NCI-H1436 (cell line): ENCODE measurements at regions not wholly inside any gene's neighbourhood (a gene's known extent, or its start where the extent isn't known, plus 50 kb on each side); places are given as distances from the start of the nearest gene placed in this dataset.
"Not testable (repeated sequence)": the region's sequence is repeated elsewhere in the genome, so short reads cannot be mapped to it uniquely, and the experiment has no call there.

Experiments
- DNase-seq: peaks from one replicate; lab custom pipeline; 2025; lab: John Stamatoyannopoulos, UW

DNA sequence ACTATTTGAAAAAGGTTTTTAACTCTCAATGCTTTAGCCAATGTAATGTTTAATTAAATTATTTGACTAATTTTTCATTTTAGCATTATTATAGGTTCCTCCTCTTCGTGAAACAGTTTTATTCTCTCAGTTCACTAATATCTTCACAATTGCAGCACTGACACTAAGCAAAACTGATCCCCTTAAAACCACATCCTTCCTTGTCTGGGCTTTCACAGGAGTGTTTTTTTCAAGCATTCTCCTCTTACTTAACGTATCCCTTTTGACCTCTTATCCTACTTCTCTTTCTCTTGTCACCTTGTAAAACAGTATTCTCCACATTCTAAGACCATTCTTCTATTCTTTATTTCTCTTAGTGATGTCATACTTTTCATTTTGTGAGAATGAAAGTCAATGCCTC, 112.8 kb downstream of the DSC3 start:
- DNase-seq = no peak

DNA sequence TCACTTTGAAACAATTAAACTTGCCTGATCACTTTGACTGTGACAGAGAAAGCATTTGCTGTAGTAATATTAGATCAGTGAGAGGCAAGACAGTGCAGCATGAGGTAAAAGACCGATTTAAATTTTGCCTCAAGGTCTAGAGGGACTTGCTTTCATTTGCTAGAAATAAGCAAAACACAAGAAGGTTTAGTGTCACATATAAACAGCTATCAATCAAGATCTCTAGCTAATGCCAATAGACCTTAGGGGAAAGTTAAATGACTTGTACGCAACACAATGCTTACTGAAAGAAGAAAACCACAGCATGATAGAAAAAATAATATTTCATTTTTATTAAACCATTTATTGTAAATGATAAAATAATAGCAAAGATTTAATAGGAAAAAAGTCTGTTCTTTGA, 113.5 kb downstream of the DSC3 start:
- DNase-seq = no peak

DNA sequence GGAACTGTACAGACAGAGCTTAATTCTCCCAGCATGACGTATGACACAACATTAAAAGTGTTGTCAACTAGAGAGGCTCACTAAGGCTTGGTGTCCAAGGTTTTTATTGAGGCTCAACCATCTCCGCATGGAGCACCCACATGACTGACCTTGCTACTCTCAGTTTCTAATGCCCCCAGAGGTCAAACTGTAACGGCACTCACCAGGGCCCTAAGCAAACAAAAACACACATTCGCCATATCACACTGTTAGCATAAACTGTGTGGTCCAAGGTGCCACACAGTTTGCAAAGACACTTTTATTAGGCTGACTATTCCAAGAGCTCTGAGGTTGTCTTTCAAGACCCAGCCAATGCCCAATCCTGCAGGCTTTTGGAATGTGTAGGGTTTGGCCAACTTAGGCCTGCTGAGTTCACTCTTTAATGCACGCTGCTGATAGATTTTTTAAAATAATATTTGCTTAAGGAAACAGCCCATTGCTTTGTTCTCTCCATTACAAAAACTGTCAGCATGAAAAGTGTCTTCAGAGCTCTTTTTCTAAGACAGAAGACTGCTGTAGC, 114.9 kb downstream of the DSC3 start:
- DNase-seq = no peak

DNA sequence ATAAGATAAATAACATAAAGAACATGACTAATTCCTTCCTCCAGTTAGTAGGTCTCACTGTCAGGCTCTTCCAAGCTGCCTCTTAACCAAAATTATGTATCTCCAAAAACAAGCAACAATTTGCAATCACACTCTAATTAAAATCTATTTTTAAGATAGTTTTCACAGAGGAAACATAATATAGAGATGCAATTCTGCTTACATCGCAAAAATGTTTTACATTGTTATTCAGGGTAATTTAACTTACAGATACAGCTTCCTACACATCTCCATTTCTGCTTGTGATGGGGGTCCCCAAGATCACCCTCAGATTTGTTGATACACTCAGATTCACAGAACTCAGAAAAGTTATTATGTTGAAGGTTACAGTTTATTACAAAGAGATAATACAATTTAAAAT, 115.5 kb downstream of the DSC3 start:
- DNase-seq = no peak

DNA sequence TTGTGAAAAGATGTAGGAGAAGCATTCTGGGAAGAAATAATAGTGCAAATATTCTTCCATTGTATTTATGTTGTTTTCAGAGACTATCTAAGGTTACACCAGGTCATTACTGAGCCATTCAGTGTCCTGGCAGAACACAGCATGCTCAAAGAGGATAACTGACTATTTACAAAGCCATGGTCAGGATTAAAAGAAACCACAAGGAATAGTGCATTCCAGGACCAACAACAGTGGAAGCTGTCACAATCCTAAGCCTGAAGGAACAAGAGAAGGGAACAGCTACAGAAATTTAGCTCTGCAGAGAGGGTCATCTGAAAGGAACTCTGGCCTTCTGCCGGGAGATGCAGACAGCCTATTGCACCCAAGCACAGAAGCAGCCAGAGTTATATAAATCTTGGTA, 116.7 kb downstream of the DSC3 start:
- DNase-seq = no peak

DNA sequence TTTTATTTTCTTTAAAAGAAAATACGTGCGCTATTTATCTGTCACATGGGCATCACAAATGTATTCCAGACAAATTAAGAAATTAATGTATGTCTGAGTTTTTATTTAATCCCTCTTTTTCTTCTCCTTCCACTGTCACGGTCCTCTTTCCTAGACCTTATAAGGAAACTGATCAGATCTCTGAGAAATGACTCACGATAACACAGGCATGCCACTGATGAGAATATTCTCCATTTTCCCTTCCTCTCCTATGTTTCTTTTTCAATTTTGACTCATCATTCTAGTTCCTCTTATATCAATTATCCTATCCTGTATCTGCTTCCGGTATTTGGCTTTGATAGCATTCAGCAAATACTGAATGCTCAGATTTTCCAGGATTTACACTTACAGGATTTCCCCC, 121.8 kb downstream of the DSC3 start:
- DNase-seq = no peak

DNA sequence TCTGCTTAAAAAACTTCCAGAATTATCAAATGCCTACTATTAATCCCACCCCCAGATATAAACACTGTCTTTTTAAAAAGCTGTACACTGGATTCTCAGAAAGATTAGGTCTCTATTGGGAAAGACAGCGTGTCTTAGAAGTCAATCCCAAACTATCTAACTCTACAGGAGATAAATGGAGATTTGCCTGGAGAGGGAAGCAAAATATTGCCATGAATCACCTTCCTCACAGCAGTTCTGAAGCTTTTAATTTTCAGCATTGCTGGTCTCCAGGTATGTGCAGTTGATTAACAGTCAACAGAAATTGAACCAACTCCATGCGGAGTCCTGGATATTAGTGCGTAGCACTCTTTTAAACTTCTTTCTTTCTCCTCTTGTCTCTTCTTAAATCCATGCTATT, 122.2 kb downstream of the DSC3 start:
- DNase-seq = no peak

DNA sequence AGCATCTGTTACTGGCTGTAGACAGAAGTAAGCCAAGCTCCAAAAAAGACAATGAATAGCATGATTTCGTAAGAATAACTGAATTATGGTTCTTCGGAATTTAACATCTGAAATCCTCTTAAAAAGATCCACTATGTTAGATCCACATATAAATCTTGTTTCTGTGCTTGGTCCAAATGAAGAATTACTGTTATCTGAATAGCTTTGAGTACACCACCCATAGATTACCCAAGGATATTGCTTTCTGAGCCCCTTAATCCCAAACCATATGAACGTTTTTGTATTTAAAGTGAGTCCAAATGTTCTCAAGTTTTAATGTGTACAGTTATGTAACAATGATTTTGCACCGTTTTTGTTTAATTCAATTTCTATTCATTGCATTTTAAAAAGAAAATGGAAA, 124.9 kb downstream of the DSC3 start:
- no peak for DNase-seq

DNA sequence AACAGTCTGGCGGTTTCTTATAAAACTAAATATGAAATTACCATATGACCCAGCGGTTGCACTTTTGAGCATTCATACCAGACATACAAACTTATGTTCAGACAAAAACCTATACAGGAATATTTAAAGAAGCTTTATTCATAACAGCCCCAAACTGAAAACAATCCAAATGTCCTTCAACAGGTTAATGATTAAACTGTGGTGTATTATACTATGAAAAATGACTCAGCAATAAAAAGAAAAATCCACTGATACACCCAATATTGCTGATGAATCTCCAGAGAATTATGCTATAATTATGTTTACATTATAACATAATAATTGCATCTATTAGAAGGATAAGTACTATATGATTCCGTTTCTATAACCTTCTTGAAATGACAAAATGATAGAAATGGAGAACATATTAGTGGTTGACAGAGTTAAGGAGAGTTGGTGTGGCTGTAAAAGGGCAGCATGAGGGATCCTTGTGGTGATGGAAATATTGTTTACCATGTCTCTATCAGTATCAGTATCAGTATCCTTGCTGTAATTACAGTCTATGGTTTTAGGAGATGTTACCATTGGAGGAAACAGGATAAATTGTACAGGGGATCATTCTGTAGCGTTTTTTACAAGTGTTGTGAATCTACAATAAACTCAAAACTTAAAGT, 127.1 kb downstream of the DSC3 start:
- no peak for DNase-seq

DNA sequence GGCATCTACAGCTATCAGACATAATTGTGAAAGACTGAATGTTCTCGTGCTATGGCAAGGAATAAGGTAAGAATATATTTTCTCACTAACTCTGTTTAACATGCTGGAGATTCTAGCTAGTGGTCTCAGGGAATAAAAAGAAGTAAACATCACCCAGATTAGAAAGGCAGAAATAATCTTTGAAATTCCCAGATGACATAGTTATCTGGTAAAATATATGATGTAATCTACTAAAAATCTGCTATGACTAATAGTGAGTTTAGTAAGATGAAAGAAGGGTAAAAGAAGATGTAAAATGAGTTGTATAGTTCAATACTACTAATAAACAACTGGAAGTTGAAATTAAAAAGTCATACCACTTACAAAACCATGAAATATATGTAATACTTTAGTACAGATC, 134.2 kb downstream of the DSC3 start:
- no peak for DNase-seq

DNA sequence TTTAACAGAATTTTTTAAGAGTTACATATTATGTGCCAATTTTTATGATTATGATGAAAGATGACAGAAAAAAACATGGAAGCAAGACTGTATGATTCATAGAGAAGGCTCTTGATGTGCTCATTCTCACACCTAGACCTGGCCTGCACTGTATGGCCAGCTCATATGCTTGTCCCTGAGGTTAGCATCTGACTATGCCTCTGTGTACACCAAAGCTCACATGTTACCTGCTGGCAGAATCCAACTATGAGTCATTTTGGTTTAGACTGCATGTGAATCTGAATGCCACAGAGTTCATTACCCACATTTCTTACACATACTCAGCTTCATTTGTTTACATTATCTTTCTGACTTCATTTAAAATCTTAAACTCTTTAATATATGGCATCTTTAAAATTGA, 139.0 kb downstream of the DSC3 start:
- no peak for DNase-seq

DNA sequence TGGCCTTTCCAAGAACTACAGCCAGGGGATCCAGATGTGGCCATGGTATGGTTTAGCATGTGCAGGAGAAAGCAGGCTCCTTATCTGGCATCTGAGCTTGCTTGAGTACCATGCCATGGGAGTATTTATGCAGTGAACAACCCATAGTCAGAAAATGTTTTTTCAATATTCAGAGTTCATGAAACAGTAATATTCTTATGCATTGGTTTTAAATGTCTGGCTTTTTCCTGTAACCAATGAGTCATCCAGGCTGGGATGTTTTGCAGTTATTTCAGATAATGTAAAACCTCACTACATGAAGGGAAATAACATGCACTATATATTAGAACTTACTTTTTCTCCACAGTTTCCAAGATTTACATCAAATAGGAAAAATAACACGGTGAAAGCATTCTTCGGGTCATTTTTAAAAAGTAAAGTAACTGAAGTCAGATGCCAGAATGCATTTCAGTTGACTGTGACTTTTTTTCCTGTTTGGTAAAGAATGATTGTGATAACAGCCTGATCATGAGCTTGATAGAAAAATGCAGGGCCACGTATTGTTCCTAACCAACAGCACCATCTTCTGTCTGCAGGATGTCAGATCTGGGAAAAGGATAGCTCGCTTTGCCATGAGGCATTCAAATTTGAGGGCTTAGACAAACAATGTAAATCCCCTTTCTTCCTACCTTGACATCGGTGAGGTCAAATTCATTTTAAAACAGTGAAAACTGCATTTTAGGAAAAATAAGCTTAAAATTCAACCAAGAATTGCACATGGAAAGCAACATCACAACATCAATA, 152.8 kb downstream of the DSC3 start:
- DNase-seq = no peak

DNA sequence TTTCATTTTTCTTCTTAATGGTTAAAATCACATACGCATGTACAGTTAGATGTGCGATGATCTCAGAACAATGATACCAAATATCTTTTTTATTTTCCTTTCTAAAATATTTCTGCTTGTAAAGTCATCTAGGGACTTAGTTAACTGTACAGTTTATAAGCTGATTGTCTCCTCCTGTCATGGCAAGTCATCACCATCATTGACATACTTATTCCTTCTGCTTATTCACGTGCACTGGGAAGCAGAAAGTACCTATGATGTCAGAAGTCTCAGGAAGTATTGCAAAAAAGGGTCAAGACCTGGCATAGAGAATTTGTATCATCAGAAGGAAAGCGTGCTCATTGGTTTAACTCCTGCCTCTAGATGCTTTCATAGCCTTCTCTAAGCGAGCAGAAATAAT, 154.2 kb downstream of the DSC3 start:
- DNase-seq = no peak

DNA sequence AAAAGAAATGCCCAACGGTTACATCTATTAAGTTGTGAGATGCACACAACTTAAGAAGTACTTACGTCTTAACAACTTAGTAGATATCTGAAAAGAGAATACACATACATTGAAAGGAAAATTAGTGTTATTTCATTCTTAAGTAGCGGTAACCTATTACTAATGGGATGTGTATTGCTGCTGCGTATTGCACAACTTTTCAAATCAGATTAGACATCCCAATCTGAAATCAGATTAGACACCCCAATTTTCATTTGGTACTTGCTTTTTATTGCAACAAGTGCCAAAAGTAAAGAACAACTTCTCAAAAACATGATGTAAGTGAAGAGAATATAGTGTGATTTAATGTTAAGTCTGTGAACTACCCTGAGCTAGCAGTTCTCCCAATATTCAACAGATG, 155.5 kb downstream of the DSC3 start:
- no peak for DNase-seq

DNA sequence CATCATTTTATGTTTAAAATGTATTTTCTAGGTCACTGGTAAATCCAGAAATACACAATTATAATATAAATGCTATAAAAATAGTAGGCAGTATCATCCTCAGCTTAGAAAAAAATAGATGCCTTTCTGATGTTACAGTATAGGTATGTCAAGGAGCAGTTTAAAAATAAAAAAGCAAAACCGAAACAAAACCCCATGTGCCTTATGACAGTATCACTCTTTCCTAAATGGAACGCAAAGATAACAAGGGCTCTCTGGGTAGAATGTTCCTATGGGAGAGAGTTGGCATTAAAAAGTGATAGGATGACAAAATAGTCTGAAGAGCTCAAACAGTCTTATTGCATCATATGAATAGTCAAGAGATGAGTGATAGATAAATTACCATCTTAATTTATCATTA, 172.1 kb downstream of the DSC3 start:
- DNase-seq = no peak

DNA sequence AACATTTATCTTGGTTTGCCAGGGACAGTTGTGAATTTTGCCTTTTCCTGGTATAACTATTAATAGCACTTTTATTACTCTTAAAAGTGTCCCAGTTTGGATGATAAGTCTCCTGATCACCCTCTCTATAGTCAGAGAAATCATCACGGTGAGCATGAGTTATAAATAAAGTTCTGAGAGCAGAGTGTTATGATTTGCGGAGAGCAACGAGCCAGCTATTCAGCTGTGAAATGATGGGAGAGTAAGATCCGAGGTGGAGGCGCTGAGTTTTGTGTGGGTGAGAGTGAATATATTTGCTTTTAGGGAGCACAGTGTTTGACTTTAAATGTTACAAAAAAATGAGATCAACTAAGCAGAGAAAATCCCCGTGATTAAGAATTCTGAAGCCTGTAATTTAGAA, 179.6 kb downstream of the DSC3 start:
- no peak for DNase-seq

DNA sequence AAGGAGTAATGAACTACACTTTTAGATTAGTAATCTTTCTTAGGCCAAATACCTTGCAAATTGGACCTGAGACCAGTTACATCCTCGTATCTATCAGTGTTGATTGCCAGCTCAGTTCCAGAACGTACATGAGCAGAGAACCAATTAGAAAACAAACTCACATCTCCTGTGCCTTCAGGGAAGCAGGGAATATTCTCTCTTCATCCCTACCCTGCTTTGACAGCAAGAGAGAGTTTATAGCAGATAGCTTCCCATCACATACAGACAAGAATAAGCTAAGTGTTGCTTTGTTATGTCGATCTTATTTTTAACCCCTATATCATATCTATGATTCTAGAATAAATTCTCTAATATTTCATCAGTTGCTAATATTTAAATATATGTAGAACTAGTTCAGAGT, 181.8 kb downstream of the DSC3 start:
- DNase-seq = no peak

DNA sequence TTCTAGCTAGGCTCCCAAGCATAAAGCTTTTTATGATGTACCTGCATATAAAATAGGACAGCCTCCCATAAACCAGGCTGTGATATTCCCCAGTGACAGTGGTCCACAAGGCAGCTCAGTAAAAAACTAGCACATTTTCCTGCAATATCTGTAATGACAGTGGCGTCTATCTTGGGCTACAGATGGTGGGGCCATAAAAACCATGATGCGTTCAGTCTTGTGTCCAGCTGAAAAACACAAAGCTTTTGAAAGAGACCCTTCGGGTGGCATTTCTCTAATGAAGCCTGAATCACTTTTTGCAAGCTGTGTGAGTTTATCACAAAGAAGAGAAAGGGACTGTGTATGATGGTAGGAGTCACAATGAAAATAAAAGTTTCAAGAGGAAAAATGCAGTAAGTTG, 183.5 kb downstream of the DSC3 start:
- DNase-seq = no peak

DNA sequence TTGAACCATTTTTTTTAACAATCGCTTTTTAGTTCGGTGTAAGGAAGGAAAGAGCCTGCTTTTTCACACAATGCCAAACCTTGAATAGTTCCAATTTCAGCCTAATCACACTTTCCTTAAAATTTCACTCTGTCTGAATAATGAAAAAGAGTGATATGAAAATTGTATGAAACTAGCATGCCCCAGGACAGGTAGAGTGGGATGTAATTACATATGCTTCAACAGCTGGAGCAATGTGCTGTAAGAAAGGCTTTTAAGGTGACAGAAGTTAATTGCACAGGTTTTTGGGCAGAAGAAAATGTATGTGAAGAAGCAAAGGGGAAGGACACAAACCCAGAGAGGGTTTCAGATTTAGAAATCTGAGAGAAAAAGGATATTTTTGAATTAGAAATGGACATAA, 184.0 kb downstream of the DSC3 start:
- DNase-seq = no peak

DNA sequence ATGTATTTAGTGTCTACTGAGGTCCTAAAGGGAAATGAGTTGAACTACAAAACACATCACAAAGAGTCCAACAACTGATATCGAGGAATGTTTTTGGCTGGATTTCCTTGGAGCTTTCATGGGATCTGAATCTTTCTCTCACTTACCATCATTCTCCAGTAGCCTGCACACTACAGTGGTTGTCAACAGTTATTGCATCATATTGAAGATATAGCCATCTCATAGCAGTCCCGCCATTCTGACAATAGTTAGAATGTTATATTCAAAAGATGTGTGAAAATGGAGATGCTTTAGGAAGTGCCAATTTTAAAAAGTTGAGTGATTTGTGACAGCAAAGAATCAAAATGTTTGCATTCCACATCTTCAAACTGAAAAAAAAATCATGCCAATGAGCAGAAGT, 186.8 kb downstream of the DSC3 start:
- no peak for DNase-seq

DNA sequence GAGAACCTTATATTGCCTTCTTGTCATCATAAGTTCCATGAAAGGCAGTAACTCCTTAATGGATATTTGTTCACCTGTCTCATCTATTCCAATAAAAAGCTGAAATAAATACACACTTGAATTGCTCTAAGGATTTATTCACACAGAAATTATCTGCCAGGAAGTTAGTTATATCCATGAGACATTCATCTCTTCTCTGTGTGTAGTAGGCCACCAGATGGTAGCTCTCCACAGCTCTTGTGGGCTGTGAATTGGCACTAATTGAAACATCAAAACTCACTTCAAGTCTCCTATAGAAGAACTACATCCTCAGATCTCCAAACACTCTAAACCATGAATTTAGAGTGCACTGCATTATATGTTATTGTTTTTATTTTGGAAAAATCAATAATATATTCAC, 189.6 kb downstream of the DSC3 start:
- DNase-seq = no peak

DNA sequence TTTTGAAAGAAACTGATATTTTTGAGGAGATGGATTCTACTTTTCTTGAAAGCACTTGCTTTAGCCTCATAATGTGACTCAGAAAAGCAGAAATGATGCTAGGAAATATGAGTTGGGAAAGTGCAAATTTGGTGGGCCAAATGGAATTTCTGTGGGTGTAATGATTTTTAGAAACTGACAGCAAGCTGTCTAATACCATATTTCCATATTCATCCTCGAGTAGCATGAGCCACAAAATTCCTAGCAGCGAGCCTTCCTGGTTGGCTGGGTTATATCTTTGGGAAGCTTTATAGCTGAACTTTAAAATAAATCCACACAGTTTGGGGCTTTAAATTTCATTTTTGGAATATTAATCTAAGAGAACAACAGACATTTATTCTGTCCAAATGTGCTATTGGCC, 190.0 kb downstream of the DSC3 start:
- no peak for DNase-seq

DNA sequence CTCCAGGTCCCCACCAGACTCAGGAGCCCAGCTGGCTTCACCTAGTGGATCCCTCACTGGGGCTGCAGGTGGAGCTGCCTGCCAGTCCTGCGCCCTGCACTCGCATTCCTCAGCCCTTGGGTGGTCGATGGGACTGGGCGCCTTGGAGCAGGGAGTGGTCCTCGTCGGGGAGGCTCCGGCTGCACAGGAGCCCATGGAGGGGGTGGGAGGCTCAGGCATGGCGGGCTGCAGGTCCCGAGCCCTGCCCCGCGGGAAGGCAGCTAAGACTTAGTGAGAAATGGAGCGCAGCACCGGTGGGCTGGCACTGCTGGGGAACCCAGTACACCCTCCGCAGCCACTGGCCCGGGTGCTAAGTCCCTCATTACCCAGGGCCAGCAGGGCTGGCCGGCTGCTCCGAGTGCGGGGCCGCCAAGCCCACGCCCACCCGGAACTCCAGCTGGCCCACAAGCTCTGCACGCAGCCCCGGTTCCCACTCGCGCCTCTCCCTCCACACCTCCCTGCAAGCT, 203.4 kb downstream of the DSC3 start:
- DNase-seq = not testable (repeated sequence)

DNA sequence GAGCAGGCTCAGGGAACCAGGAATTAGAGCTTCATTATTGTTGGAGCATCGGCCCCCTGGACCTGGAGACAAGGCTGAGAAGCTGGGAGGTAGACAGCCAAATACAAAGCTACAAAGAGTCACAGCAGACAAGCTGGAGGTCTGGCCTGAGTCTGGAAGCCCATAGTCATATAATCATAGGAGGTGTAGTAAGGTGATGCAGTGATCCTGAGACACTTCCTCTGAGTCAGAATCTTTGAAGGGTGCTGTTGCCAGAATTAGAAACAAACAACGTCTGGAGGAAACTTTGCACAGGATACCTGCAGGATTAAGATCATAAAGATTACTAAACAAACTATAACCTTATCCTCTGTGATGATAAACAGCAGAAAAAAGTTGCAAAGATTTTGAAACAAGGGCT, 213.8 kb downstream of the DSC3 start:
- DNase-seq = no peak
